Myocyte (in vitro differentiated cells): ENCODE measurements at regions not wholly inside any gene's neighbourhood (a gene's known extent, or its start where the extent isn't known, plus 50 kb on each side); places are given as distances from the start of the nearest gene placed in this dataset. TPM values are rescaled to one million over a fixed set of nuclear protein-coding genes. Genes with fewer than 3 reads are reported as not detected.
A peak's percentile ranks its signal among the peaks of the same experiment; 100 is the strongest.

Source experiments
- DNase-seq: peaks from one replicate; pipeline ENCODE4 v3.0.0-alpha.2; 2012; ENCODE audit warnings: low read depth
- microRNA counts: library from miRNA; unstranded; fragments of <30 nt; microRNA quantifications from one replicate; lab custom pipeline; 2016
- microRNA-seq: library from miRNA; unstranded; fragments of <30 nt; microRNA quantifications from one replicate; pipeline ENCODE4, GENCODE V29; 2016

GRCh38 chr1:97999320-97999719 lies 78.5 kb upstream of the DPYD start:
- DNase-seq = peak; percentile 47

- no peak for DNase-seq
Observed at GRCh38 chr1:97996880-97997279, 76.0 kb upstream of the DPYD start.

GRCh38 chr1:97989094-97989680 lies 68.4 kb upstream of the DPYD start:
- DNase-seq = no peak

- DNase-seq = no peak
Observed at GRCh38 chr1:97986041-97987005, 65.5 kb upstream of the DPYD start.

- no peak for DNase-seq
Observed at GRCh38 chr1:97983126-97983525, 62.3 kb upstream of the DPYD start.

GRCh38 chr1:97980530-97980929 lies 59.7 kb upstream of the DPYD start:
- DNase-seq = no peak

GRCh38 chr1:97976801-97977200 lies 56.0 kb upstream of the DPYD start:
- DNase-seq = no peak

MicroRNAs encoded in the stretch of these regions (microRNA counts, 767-probe panel; counts per million panel counts)
- not detected for microRNA hsa-miR-137 (lab: Ali Mortazavi, UCI)
- not detected for microRNA hsa-miR-2682-5p (lab: Ali Mortazavi, UCI)

Small RNA genes in the stretch of these regions (microRNA-seq; reads per million reads assigned to microRNA genes)
- 4.2 reads per million, percentile 17 among the genes with 10 or more reads in this experiment for gene MIR2682
